NOMO-1 treated with dmso at 0.1 percent for 144 hours (cell line): ENCODE measurements at regions not wholly inside any gene's neighbourhood (a gene's known extent, or its start where the extent isn't known, plus 50 kb on each side); places are given as distances from the start of the nearest gene placed in this dataset.

ENCODE experiments used
- DNase-seq: peaks from one replicate; lab custom pipeline; 2025; ENCODE audit not compliant: unreplicated experiment; lab: John Stamatoyannopoulos, UW

- no peak for DNase-seq
Measured at GRCh38 chrX:80098038-80098437, 83.5 kb downstream of the TBX22 start.

- DNase-seq: no peak
Measured at GRCh38 chrX:80120335-80120734, 105.8 kb downstream of the TBX22 start.

- DNase-seq: no peak
Measured at GRCh38 chrX:80138938-80139337, 124.4 kb downstream of the TBX22 start.

- DNase-seq: no peak
Measured at GRCh38 chrX:80139564-80139963, 125.0 kb downstream of the TBX22 start.

- no peak for DNase-seq
Measured at GRCh38 chrX:80170581-80170980, 156.0 kb downstream of the TBX22 start.

GRCh38 chrX:80173261-80173660, 158.7 kb downstream of the TBX22 start:
- DNase-seq: no peak

- no peak for DNase-seq
Measured at GRCh38 chrX:80174925-80175574, 160.5 kb downstream of the TBX22 start.

- no peak for DNase-seq
Measured at GRCh38 chrX:80181079-80181478, 166.5 kb downstream of the TBX22 start.

GRCh38 chrX:80184854-80185253, 170.3 kb downstream of the TBX22 start:
- DNase-seq: no peak

GRCh38 chrX:80206647-80207046, 192.1 kb downstream of the TBX22 start:
- DNase-seq: no peak

- no peak for DNase-seq
Measured at GRCh38 chrX:80207327-80207726, 192.8 kb downstream of the TBX22 start.

- DNase-seq: no peak
Measured at GRCh38 chrX:80216086-80216485, 201.5 kb downstream of the TBX22 start.

GRCh38 chrX:80223982-80224579, 196.2 kb upstream of the TENT5D start:
- peak; percentile 45 for DNase-seq

GRCh38 chrX:80229626-80230025, 190.6 kb upstream of the TENT5D start:
- no peak for DNase-seq

- DNase-seq: no peak
Measured at GRCh38 chrX:80237072-80237471, 183.2 kb upstream of the TENT5D start.

GRCh38 chrX:80246271-80246670, 174.0 kb upstream of the TENT5D start:
- no peak for DNase-seq

GRCh38 chrX:80266287-80266686, 154.0 kb upstream of the TENT5D start:
- no peak for DNase-seq

- no peak for DNase-seq
Measured at GRCh38 chrX:80266979-80267378, 153.3 kb upstream of the TENT5D start.

GRCh38 chrX:80267790-80268189, 152.5 kb upstream of the TENT5D start:
- DNase-seq: no peak

- no peak for DNase-seq
Measured at GRCh38 chrX:80282535-80282934, 137.7 kb upstream of the TENT5D start.

- DNase-seq: no peak
Measured at GRCh38 chrX:80285131-80285773, 135.0 kb upstream of the TENT5D start.

- DNase-seq: no peak
Measured at GRCh38 chrX:80290834-80291233, 129.4 kb upstream of the TENT5D start.

GRCh38 chrX:80293354-80293753, 126.9 kb upstream of the TENT5D start:
- no peak for DNase-seq
